Activated T-helper 17 cell treated with anti-CD3 and anti-CD28 coated beads, Interleukin-2, amount 50 U/mL, for 72 hours (primary cell): ENCODE measurements at regions not wholly inside any gene's neighbourhood (a gene's known extent, or its start where the extent isn't known, plus 50 kb on each side); places are given as distances from the start of the nearest gene placed in this dataset.
"Not testable (repeated sequence)": the region's sequence is repeated elsewhere in the genome, so short reads cannot be mapped to it uniquely, and the experiment has no call there.

Experiments
- ATAC-seq: fragments of 150-1000 bp; cut with Tn5 transposase; replicated peaks from 2 replicates; pipeline ENCODE4 v1.10.0; 2021; ENCODE audit warnings: mild to moderate bottlenecking, moderate library complexity
- H3K27ac Mint-ChIP-seq: one replicate; pipeline ENCODE4 v1.8.0; 2022; ENCODE audit warnings: mixed read lengths
- H3K27me3 Mint-ChIP-seq: one replicate; pipeline ENCODE4 v1.8.0; 2022; ENCODE audit warnings: mixed read lengths
- H3K36me3 Mint-ChIP-seq: one replicate; pipeline ENCODE4 v1.8.0; 2022; ENCODE audit warnings: low read depth, mild to moderate bottlenecking, mixed read lengths
- H3K4me1 Mint-ChIP-seq: one replicate; pipeline ENCODE4 v1.8.0; 2022; ENCODE audit warnings: mixed read lengths
- H3K4me3 Mint-ChIP-seq: one replicate; pipeline ENCODE4 v1.8.0; 2022; ENCODE audit warnings: mild to moderate bottlenecking, mixed read lengths
- H3K9me3 Mint-ChIP-seq: one replicate; pipeline ENCODE4 v1.8.0; 2022; ENCODE audit warnings: mixed read lengths

GRCh38 chr3:187520027-187520945, 149.9 kb downstream of the SST start:
- H3K9me3 Mint-ChIP-seq: no peaks in the 10 kb centered on the region
- H3K4me1 Mint-ChIP-seq: no peaks in the 10 kb centered on the region
- no peak for ATAC-seq
- no peaks in the 10 kb centered on the region for H3K36me3 Mint-ChIP-seq
- H3K27me3 Mint-ChIP-seq: peaks cover 4% of the 10 kb centered on the region
- H3K27ac Mint-ChIP-seq: no peak overlapping the region
- no peak overlapping the region for H3K4me3 Mint-ChIP-seq

- Mint-ChIP-seq H3K4me3 (no peak overlapping the region), H3K36me3 (no peaks in the 10 kb centered on the region), H3K9me3 (no peaks in the 10 kb centered on the region), H3K4me1 (no peaks in the 10 kb centered on the region), H3K27ac (no peak overlapping the region), H3K27me3 (peaks cover 4% of the 10 kb centered on the region)
- ATAC-seq: no peak
Measured at GRCh38 chr3:187519428-187519890, 150.7 kb downstream of the SST start.

GRCh38 chr3:187518616-187519015, 150.4 kb downstream of the RTP4 start:
- no peak for ATAC-seq
- Mint-ChIP-seq H3K9me3 (no peaks in the 10 kb centered on the region), H3K27me3 (peaks cover 4% of the 10 kb centered on the region), H3K4me3 (no peak overlapping the region), H3K4me1 (no peaks in the 10 kb centered on the region), H3K27ac (no peak overlapping the region), H3K36me3 (no peaks in the 10 kb centered on the region)

- Mint-ChIP-seq H3K9me3 (no peaks in the 10 kb centered on the region), H3K4me3 (no peak overlapping the region), H3K4me1 (no peaks in the 10 kb centered on the region), H3K36me3 (no peaks in the 10 kb centered on the region), H3K27me3 (peaks cover 4% of the 10 kb centered on the region), H3K27ac (no peak overlapping the region)
- no peak for ATAC-seq
Measured at GRCh38 chr3:187518207-187518606, 150.0 kb downstream of the RTP4 start.

GRCh38 chr3:187516446-187517185, 148.4 kb downstream of the RTP4 start:
- Mint-ChIP-seq H3K27me3 (peaks cover 4% of the 10 kb centered on the region), H3K4me3 (no peak overlapping the region)

GRCh38 chr3:187507905-187508304, 139.7 kb downstream of the RTP4 start:
- H3K4me3 Mint-ChIP-seq: no peak overlapping the region

More at GRCh38 chr3:187516446-187517185, 148.4 kb downstream of the RTP4 start:
- ATAC-seq: no peak
- H3K27ac Mint-ChIP-seq: no peak overlapping the region
- no peaks in the 10 kb centered on the region for H3K36me3 Mint-ChIP-seq
- H3K9me3 Mint-ChIP-seq: peaks cover 6% of the 10 kb centered on the region
- no peaks in the 10 kb centered on the region for H3K4me1 Mint-ChIP-seq

GRCh38 chr3:187507266-187507665, 139.1 kb downstream of the RTP4 start:
- peaks cover 21% of the 10 kb centered on the region for H3K27me3 Mint-ChIP-seq
- no peak for ATAC-seq
- H3K27ac Mint-ChIP-seq: no peak overlapping the region
- no peaks in the 10 kb centered on the region for H3K4me1 Mint-ChIP-seq
- H3K4me3 Mint-ChIP-seq: no peak overlapping the region
- no peaks in the 10 kb centered on the region for H3K36me3 Mint-ChIP-seq
- peaks cover 2% of the 10 kb centered on the region for H3K9me3 Mint-ChIP-seq

More at GRCh38 chr3:187507905-187508304, 139.7 kb downstream of the RTP4 start:
- Mint-ChIP-seq H3K9me3 (peaks cover 6% of the 10 kb centered on the region), H3K4me1 (no peaks in the 10 kb centered on the region), H3K27me3 (peaks cover 21% of the 10 kb centered on the region), H3K27ac (no peak overlapping the region), H3K36me3 (no peaks in the 10 kb centered on the region)
- no peak for ATAC-seq

- H3K27me3 Mint-ChIP-seq: peaks cover 22% of the 10 kb centered on the region
- H3K36me3 Mint-ChIP-seq: no peaks in the 10 kb centered on the region
- H3K9me3 Mint-ChIP-seq: no peaks in the 10 kb centered on the region
- no peak overlapping the region for H3K27ac Mint-ChIP-seq
- ATAC-seq: no peak
- H3K4me1 Mint-ChIP-seq: no peaks in the 10 kb centered on the region
- no peak overlapping the region for H3K4me3 Mint-ChIP-seq
Measured at GRCh38 chr3:187504435-187504834, 136.2 kb downstream of the RTP4 start.

- H3K4me1 Mint-ChIP-seq: no peaks in the 10 kb centered on the region
- no peaks in the 10 kb centered on the region for H3K9me3 Mint-ChIP-seq
- peaks cover 19% of the 10 kb centered on the region for H3K27me3 Mint-ChIP-seq
- no peak overlapping the region for H3K27ac Mint-ChIP-seq
- ATAC-seq: no peak
- no peak overlapping the region for H3K4me3 Mint-ChIP-seq
- no peaks in the 10 kb centered on the region for H3K36me3 Mint-ChIP-seq
Measured at GRCh38 chr3:187498211-187498724, 130.1 kb downstream of the RTP4 start.

GRCh38 chr3:187497052-187497451, 128.9 kb downstream of the RTP4 start:
- ATAC-seq: no peak
- H3K27ac Mint-ChIP-seq: no peak overlapping the region
- no peaks in the 10 kb centered on the region for H3K9me3 Mint-ChIP-seq
- peaks cover 25% of the 10 kb centered on the region for H3K27me3 Mint-ChIP-seq
- H3K36me3 Mint-ChIP-seq: no peaks in the 10 kb centered on the region
- no peaks in the 10 kb centered on the region for H3K4me1 Mint-ChIP-seq
- no peak overlapping the region for H3K4me3 Mint-ChIP-seq

- H3K36me3 Mint-ChIP-seq, H3K9me3 Mint-ChIP-seq, H3K27ac Mint-ChIP-seq, ATAC-seq, H3K4me3 Mint-ChIP-seq, H3K4me1 Mint-ChIP-seq: not testable (repeated sequence)
- H3K27me3 Mint-ChIP-seq: peaks cover 21% of the 10 kb centered on the region
Measured at GRCh38 chr3:187494056-187494455, 125.9 kb downstream of the RTP4 start.

- no peaks in the 10 kb centered on the region for H3K36me3 Mint-ChIP-seq
- no peaks in the 10 kb centered on the region for H3K9me3 Mint-ChIP-seq
- H3K4me1 Mint-ChIP-seq: no peaks in the 10 kb centered on the region
- H3K27ac Mint-ChIP-seq: no peak overlapping the region
- no peak for ATAC-seq
- no peak overlapping the region for H3K4me3 Mint-ChIP-seq
- peaks cover 20% of the 10 kb centered on the region for H3K27me3 Mint-ChIP-seq
Measured at GRCh38 chr3:187491371-187491770, 123.2 kb downstream of the RTP4 start.

- H3K4me1 Mint-ChIP-seq: no peaks in the 10 kb centered on the region
- H3K9me3 Mint-ChIP-seq: no peaks in the 10 kb centered on the region
- no peaks in the 10 kb centered on the region for H3K36me3 Mint-ChIP-seq
- no peak for ATAC-seq
- no peak overlapping the region for H3K27ac Mint-ChIP-seq
- peaks cover 25% of the 10 kb centered on the region for H3K27me3 Mint-ChIP-seq
- no peak overlapping the region for H3K4me3 Mint-ChIP-seq
Measured at GRCh38 chr3:187490366-187490765, 122.2 kb downstream of the RTP4 start.

- H3K27me3 Mint-ChIP-seq: peaks cover 33% of the 10 kb centered on the region
- no peak overlapping the region for H3K4me3 Mint-ChIP-seq
- H3K4me1 Mint-ChIP-seq: no peaks in the 10 kb centered on the region
- no peaks in the 10 kb centered on the region for H3K9me3 Mint-ChIP-seq
- H3K27ac Mint-ChIP-seq: no peak overlapping the region
- ATAC-seq: no peak
- no peaks in the 10 kb centered on the region for H3K36me3 Mint-ChIP-seq
Measured at GRCh38 chr3:187484547-187485295, 116.5 kb downstream of the RTP4 start.
